H54 (cell line): ENCODE measurements at regions not wholly inside any gene's neighbourhood (a gene's known extent, or its start where the extent isn't known, plus 50 kb on each side); places are given as distances from the start of the nearest gene placed in this dataset.
"Not testable (repeated sequence)": the region's sequence is repeated elsewhere in the genome, so short reads cannot be mapped to it uniquely, and the experiment has no call there.

Experiments used
- DNase-seq: peaks from one replicate; pipeline ENCODE4 v3.0.0; 2011; ENCODE audit warnings: low spot score, mixed read lengths; ENCODE audit not compliant: insufficient read length
- FAIRE-seq: peaks from 3 replicates; lab custom pipeline; 2011; peaks lifted over from hg19 to GRCh38; lab: Jason Lieb, UNC
- POLR2A ChIP-seq: IDR thresholded peaks from 2 replicates; pipeline ENCODE4 v1.6.1; 2011; ENCODE audit warnings: low read depth, mild to moderate bottlenecking, low read length

DNA sequence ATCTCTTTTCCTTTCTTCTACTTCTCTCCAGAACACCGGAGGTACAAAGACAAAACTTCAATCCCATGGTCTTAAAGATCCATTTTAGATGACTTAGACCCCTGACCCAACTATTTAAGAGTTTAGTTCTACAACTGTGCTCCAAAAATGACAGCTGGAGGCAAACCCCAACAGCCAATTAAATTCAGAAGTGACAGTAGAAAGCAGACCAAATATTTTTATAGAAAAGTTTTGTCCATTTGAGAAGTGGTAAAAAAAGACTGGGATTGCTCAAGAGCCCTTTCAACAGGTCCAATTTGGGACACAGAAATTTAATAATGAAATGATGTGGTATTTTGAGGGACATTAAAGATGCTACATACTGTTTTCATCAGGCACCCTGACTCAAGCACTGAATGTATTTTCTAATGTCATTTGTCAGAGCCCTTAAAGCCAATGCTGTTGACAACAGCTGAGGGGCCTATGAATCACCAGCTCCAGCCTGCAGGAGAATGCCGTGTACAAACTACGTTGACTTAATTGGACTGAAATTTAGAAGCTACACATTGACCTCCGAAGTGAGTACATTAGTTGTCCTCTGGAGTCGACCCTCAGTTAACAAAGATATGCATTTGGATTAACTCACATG is 147.5 kb upstream of the PIK3R1 start:
- FAIRE-seq = no peak
- TF ChIP-seq POLR2A = no peak
- DNase-seq = no peak

GRCh38 chr5:68067291-68067690 is 148.3 kb upstream of the PIK3R1 start:
- DNase-seq (no peak), FAIRE-seq (no peak)
- TF ChIP-seq POLR2A = no peak

GRCh38 chr5:68066277-68066955 is 149.1 kb upstream of the PIK3R1 start:
- no peak for DNase-seq
- FAIRE-seq = no peak
- no peak for TF ChIP-seq POLR2A

GRCh38 chr5:68065321-68065720 is 150.2 kb upstream of the PIK3R1 start:
- not testable (repeated sequence) for DNase-seq, FAIRE-seq

DNA sequence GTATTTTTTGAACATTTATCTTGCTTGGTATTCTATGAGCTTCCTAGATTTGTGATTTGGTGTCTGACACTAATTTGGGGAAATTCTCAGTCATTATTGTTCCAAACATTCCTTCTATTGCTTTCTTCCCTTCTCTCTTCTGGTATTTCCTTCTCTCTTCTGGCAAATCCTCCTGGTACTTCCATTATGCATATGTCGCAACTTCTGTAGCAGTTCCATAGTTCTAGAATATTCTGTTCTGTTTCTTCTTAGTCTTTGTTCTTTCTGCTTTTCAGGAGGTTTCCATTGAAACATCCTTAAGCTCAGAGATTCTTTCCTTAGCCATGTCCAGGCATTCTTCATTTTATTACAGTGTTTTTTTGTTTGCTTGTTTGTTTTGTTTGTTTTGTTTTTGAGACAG is 155.2 kb upstream of the PIK3R1 start:
- no peak for DNase-seq
- no peak for TF ChIP-seq POLR2A
- FAIRE-seq = no peak

DNA sequence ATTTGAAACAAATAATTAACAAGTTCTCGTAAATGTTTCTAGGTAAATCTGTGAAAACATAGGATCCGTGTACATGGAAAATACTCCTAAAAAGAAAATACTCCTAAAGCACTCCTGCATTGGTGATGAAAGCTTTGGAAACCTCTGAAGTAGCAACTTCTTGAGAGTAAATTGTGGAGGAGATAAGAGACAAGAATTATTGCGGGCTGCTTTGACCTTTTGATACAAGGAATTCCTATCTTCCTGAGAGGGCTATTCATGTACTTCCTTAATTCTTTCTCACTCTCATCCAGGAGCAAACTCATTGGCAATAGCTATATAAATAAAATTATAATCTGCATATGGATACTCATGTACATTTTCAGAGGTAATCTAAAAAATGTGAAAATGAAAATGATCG is 158.4 kb upstream of the PIK3R1 start:
- FAIRE-seq (no peak), DNase-seq (no peak)
- TF ChIP-seq POLR2A = no peak

DNA sequence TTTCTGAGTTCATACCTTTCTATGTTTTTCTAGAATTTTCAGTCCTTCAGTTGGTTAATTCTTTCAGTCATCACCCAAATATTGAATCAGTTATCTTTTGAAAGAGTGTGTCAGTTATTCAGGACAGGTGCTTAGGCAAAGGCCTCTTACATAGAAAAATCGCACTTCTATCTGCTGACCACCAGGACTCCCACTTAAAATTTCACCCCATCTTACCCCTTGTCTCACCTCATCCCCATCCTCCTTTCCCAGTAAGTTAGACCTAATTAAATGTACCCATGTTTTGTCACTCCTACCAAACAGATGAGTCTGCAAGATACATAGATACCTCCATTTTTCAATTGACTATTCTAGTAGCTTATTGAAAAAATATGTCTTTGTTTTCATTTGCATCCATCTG is 159.9 kb upstream of the PIK3R1 start:
- FAIRE-seq = no peak
- no peak for DNase-seq

DNA sequence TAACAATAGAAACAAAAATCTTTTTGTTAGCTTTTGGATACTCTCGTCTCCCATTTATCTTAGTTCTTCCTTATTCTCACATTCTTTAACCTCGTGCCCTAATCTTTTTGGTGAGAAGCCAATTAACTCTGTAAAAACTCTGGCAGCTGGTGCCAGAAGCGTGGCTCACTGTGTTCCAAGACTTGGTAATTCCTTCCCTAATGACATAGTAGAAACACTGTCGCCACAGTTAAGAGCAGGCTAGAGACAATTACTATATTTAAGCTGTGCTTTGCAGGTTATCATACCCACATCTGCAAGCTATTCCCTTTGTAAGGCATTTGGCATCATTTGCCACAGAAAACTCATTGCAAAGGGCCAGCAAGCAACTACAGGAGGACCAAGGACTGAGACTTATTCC is 160.9 kb upstream of the PIK3R1 start:
- no peak for TF ChIP-seq POLR2A
- no peak for DNase-seq
- no peak for FAIRE-seq

More for the DNA sequence above, 159.9 kb upstream of the PIK3R1 start:
- TF ChIP-seq POLR2A = no peak

- FAIRE-seq (no peak), DNase-seq (no peak)
- no peak for TF ChIP-seq POLR2A
These were observed 162.4 kb upstream of the PIK3R1 start for GRCh38 chr5:68053202-68053601.

GRCh38 chr5:68049053-68049713 is 166.4 kb upstream of the PIK3R1 start:
- TF ChIP-seq POLR2A = no peak

DNA sequence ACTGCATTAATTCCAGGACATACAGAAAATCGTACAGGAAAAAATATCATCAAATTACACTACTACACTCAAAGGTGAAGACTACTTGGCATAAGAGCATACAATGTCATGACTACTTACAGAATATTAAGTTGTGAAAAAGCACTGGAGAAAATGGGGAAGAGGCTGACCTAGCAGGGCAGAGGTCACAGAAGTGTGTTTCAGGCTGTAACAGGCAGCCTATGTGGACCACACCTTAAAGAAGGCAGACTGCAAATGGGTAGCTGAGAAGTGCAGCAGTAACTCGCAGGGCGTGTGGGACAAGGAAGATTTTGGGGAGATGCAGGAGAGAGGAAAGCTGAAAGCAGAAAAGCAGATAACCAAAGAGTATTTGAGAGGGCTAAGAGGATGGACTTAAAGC is 167.0 kb upstream of the PIK3R1 start:
- DNase-seq (no peak), FAIRE-seq (no peak)
- no peak for TF ChIP-seq POLR2A

More at GRCh38 chr5:68049053-68049713, 166.4 kb upstream of the PIK3R1 start:
- FAIRE-seq (no peak), DNase-seq (no peak)

GRCh38 chr5:68048054-68048453 is 167.5 kb upstream of the PIK3R1 start:
- FAIRE-seq, DNase-seq: not testable (repeated sequence)

DNA sequence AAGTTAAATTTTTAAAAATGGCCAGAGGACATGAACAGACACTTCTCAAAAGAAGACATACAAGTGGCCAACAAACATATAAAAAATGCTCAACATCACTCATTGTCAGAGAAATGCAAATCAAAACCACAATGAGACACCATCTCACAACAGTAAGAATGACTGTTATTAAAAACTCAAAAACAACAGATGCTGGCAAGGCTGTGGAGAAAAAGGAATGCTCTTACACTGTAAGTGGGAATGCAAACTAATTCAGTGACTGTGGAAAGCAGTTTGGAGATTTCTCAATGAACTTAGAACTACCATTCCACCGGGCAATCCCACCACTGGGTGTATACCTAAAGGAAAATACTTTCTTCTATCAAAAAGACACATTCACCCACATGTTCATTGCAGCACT is 168.5 kb upstream of the PIK3R1 start:
- no peak for TF ChIP-seq POLR2A
- FAIRE-seq (no peak), DNase-seq (no peak)

DNA sequence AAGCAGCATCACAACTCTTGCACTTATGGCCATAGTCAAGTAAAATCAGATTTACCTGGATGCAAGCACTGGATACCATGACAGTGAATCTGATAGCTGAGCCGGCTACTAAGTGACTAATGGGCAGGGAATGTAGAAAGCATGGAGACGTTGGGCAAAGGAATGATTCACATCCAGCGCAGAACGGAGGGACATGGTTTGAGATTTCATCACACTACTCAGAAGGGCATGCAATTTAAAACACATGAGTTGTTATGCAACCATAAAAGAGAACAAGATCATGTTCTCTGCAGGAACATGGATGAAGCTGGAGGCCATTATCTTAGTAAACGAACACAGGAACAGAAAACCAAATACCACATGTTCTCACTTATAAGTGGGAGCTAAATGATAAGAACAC is 169.1 kb upstream of the PIK3R1 start:
- no peak for TF ChIP-seq POLR2A
- FAIRE-seq (peak; percentile 96), DNase-seq (peak; percentile 51)

- DNase-seq (no peak), FAIRE-seq (no peak)
- no peak for TF ChIP-seq POLR2A
These were observed 174.3 kb upstream of the PIK3R1 start for GRCh38 chr5:68041293-68041692.
